ENCODE measurements at regions not wholly inside any gene's neighbourhood (a gene's known extent, or its start where the extent isn't known, plus 50 kb on each side); places are given as distances from the start of the nearest gene placed in this dataset.

DNA sequence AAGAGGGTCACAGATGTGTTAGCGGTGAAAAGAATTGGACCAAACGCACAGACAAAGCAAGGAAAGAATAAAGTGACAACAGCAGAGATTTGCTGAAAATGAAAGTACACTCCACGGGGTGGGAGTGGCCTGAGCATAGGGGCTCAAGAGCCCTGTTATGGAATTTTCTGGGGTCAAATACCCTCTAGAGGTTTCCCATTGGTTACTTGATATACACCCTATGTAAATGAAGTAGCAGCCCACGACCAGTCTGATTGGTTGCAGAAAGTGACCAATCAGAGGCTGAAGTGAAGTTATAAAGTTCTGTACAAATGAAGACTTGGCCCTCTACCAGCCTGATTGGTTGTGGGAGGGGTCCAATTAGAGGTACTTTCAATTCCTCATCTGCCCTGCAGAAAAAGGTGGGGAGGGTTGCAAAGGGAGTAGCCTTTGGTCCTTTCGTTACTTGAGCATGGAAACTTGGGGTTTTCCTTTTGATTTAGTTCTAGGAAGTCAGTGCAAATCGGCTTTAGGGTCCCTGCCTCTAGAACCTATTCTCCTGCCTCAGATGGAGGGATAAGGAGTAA is 125.6 kb upstream of the PRPS1L1 start:
- DNase-seq = no peak

DNA sequence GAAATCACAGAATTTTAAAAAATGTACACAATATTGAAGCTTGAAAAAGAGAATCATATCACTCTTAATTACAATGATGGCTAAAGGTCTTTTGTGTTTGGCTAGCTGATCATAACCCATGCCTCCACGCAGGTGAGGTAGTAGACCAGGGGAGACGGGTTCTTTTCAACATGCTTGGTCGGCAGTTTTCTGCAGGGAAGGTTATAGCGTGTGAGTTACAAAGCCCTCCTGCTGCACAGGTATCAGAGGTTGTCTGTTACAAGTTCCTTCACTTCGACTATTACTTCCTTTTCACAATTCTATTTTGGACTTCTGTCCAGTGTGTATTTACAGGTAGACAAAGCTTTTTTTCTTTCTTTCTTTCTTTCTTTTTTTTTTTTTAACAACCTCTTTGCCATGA is 127.1 kb upstream of the PRPS1L1 start:
- no peak for DNase-seq

DNA sequence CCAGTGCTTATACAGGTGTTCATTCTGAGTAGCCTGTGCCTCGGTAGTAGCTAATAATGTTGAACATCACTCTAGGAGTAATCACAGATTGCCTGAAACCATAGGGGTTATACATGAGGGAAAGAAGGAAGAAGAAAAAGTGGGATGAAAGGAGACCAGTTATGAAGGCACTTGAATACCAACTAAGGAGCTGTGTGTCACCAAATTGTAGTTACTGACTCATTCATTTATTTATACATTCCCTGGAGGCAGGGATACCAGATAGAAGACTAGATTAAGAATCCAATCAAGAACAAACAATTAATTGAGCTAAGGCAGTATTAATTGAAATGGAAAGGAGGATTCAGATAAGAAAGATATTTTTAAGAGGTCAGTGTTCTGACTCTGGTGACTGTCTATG is 129.6 kb upstream of the PRPS1L1 start:
- no peak for DNase-seq

DNA sequence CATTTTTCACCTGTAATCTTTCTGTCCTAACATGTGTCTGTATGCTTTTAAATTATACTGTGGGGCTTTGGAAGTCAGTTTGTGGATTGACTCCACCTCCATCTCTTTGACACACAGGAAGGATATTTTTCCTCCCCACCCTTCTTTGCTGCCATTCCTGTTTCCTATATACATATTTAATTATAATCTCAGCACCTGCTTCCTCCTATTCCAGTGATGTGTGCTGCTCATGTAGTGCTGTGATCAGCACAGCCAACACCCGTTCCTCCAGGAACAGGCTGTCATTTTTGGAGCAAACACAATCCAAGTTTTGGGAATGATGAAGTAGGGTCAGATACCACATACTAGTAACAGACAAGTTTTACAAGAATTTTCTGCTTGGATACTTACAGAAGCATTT is 135.0 kb upstream of the PRPS1L1 start:
- DNase-seq = no peak

DNA sequence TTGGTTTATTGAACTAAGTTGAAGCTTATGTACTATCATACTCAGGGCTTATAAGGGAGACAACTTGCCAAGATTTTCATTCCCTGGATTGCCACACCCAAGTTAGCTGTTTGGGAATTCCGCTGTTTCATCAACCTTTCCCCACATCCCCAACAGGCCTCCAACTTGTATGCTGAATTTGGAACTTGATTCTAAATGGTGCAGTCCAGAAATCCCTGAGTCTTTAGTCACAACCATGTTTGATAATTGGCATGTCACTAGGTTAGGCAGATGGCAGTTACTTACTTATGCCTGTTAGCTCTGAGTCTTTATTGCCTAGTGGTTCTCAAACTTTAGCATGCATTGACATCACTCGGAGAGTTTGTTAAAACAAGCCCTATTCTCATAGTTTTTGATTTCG is 135.4 kb upstream of the PRPS1L1 start:
- no peak for DNase-seq

DNA sequence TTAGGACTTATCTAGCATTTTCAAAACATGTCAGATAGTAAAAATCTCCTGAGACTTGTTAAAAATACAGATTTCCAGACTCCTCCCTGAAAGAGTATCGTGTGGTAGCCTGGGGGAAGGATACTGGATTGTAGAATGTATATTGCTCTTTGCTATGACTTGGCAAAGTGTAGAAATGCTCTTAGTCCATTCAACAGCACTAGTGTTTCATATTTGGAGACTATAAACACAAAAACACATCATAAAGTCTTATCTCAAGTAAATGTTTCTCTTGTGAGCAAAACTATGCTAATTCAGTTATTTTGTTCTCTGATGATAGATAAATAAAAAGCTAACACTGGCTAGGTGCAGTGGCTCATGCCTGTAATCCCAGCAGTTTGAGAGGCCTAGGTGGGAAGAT is 137.5 kb upstream of the PRPS1L1 start:
- DNase-seq = no peak

DNA sequence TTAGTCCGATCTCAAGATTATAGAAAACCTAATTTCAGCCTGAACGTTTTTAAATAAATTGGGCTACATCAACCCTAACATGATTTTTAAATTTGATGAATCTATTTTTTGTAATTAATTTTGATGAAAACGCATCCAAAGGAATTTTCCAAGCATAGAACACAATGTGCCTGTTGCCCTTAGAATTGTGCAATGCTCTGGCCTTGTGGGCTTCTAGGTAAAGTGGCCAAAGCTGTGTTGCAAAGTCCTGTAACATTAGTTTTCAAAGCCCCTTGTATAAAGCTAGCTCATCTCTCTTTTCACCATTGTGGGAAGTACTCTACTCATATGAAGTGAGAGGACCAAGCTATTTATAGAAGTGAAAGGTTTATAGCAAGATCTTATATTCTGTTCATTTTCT is 138.4 kb upstream of the PRPS1L1 start:
- DNase-seq = no peak

DNA sequence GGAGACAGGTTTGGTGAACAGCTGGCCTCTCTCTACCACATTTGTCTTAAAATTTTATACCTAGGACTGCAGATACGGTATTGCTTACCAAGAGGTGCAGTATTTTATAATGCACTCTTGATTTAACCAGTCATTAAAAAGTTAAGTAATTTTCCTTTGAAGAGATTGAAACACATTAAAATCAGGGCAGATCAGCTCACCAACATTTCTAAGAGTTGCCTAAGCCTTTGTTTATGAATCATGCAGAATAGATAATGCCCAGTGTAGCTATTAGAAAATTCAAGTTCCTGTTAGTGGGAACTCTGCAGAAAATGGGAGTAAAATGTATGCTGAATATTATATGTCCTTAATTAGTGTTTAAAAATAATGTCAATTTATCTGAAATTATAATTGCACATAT is 140.2 kb upstream of the PRPS1L1 start:
- no peak for DNase-seq

DNA sequence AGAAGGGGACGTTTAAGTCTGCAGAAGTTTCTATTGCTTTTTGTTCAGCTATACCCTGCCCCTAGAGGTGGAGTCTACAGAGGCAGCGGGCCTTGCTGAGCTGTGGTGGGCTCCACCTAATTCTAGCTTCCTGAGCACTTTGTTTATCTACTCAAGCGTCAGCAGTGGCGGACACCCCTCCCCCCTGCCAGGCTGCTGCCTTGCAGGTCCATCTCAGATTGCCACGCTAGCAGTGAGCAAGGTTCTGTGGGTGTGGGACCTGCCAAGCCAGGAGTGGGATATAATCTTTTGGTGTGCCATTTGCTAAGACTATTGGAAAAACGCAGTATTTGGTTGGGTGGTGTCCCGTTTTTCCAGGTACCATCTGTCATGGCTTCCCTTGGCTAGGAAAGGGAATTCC is 147.3 kb upstream of the PRPS1L1 start:
- DNase-seq = no peak

DNA sequence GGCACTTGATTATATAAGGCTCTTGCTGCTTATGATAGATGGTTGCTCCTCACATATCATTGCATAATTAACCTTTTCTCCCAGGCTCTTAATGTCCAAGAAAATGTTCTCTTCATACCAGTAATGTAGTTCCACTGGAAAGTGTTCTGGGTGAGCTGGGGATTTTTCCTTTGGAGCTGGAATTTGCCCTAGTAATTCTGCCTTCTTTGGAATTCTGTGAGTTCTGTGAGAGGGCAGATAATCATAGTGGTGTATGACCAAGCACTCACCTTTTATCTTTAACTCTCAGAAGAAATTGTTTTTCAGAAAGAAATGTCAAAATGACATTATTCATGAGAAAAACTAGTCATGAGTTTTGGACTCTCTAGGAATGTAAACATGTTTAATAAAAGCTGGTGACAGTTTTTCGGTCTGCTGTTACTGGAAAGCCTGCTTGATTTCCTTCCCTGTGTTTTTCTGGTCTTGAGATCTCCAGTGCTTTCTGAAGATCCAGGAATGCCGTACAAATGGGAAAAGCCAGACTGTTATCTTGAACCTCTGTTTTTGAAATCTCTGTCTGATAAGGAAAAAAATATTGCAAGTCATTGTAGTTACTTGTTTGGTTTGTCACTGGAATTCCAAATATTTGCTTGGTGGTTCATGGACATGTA is 148.3 kb upstream of the PRPS1L1 start:
- no peak for DNase-seq

DNA sequence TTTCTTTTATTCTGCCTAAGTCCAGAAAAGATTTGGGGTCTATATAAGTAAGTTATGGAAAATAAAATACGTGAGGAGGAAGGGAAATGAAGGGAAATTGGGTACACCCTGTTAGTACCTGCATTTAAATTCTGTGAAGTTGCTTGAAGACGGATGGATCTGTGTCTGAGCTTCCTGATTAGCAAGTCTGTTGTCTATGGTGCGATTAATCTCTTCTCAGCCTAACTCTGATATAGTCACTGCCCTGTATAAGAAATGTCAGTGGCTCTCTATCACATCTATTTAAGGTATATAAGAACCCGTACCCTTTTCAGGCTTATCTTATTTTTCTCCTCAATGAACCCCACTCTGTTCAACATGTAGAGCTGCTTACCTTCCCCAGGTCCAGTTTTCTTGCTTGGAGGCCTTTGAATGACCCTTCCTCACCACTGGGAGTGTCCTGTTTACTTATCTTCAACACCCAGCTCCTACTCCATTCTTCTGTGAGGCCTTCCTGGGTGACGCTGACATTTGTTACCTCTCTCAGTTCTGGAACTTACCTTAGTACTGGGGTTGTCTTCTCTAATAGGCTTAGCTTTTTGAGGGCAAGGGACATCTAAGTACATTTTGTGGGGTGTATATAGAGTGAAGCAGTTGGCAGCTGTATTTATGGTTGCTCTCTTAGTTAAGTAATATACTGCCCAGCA is 149.6 kb upstream of the PRPS1L1 start:
- DNase-seq = no peak

DNA sequence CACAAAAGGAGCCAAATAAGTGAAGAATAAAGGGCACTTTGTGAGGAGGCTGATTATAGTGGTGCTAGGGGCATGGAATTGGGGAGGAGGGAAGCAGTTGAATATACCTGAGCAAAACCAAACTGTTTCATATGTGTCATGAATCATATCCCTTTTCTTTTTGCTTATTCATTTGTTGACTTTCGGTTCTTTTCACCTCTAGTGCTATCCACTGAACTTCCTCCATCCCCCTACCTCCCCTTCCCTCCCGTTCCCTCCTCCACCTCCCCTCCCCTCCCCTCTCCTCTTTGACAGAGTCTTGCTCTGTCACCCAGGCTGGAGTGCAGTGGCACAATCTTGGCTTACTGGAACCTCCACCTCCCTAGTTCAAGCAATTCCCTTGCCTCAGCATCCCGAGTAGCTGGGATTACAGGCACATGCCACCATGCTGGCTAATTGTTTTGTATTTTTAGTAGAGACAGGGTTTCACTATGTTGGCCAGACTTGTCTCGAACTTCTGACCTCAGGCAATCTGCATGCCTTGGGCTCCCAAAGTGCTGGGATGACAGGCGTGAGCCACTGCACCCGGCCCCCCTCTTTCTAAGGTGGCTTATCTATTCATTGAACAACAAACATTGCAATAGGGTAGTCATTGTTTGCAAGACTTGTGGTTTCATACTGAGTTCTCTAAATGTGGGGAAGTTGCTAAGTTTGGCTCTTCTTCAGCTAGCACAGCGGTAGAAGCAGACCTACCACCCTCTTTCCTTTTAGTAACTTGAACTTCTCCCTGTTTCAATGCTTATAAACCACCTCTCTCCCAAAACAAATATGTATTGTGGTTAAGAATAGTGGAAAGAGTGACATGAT is 150.4 kb upstream of the PRPS1L1 start:
- no peak for DNase-seq

DNA sequence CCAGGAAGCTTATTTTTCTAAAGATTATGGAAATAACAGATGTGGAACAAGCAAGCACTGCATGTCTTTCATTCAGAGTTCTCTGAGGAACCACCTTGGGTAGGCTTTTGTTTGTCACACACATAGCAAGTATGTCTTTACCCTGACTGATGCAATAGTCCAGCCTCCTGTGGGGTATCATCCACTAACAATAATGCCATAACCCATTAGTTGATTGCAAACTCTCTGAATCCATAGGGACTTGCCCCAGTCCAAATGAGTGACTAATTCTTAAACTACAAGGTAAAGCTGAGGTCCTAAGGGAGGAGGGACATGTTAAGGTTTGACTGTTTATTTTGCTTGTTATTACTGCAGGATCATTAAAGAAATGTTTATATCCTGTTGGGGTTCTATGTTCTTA is 151.4 kb upstream of the PRPS1L1 start:
- DNase-seq = no peak

DNA sequence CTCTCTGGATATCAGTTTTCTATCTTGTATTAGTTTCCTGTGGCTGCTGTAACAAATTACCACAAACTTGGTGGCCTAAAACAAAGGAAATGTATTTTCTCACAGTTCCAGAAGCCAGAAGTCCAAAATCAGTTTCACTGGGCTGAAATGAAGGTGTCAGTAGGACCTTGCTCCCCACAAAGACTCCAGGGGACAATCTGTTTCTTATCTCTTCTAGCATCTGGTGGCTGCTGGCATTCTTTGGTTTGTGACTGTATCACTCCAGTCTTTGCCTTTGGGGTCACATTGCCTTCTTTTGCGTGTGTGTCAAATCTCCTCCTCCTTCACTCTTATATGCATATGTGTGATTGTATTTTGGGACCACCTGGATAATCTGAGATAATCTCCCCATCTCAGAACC is 153.0 kb upstream of the PRPS1L1 start:
- no peak for DNase-seq

DNA sequence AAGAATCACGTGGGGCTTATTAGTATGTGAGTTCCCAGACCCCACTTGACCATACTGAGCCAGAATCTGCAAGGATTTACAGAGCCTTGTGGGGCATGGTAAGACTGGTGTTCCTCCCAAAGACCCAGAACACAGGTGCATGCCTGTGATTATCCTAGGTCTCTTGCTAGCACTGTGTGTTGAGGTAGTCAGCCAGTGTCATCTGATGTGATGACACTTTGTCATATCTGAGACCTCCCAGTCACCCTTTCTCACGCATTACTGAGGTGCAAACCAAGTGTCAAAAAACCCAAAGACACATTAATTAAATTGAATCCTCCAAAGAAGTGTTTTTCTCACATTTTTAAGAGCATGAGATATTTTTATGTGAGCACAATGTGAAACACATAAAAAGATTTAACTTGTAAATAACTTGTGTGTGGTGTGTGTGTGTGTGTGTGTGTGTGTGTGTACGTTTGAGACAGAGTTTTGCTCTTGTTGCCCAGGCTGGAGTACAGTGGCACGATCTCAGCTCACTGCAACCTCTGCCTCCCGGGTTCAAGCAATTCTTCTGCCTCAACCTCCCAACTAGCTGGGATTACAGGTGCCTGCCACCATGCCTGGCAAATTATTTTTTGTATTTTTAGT is 162.0 kb upstream of the PRPS1L1 start:
- no peak for DNase-seq

DNA sequence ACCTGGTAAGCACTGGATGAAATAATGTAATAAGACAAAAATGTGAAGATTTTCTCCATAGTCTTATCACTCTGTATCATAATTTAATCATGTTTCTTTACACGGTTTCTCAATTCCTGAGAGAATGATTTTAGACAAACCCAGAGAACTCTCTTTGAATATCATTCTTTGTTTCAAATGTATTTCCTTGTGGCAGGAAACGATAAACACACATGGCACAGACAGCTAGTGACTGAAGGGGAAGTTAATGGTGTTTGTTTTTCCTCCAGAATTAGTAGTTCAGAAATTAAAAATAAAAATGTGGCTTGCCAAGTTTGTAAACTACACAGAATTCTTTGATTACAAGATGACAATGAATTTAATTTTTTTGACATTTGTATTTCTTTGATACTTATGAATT is 163.7 kb upstream of the PRPS1L1 start:
- no peak for DNase-seq

DNA sequence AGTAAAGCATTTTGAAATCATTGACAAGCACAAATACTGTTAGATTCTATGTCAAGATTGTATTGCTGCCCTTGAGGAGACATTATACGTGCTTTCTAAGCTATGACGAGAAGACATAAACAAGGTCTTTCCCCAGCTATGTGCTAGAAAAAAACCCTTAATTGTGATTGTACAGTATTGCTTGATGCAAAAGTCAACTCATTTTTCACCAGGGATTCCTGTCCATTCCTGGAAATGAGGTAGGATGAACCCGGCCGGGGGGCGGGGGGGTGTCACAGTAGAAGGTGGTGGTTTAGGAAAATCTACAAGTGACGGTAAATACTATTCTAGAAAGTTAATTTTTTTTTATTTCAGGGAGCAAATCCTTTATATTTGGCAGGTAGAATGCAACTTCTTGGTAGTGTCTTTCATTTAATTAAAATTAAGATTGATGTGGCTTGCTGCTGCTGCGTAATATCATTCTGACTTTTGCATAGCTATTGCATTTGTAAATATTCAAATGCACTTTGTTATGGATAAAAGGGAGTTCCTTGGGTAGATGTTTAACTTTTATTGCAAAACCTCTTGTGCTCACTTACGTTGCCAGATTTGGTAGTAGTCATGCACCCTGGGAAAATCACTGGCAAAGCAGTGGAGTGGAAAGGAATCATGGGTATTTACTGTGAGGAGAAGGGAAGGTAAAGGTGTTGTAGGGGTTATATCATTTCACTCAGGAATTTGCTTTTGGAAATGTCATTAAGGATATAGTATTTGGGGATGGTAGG is 164.4 kb upstream of the PRPS1L1 start:
- DNase-seq = no peak

DNA sequence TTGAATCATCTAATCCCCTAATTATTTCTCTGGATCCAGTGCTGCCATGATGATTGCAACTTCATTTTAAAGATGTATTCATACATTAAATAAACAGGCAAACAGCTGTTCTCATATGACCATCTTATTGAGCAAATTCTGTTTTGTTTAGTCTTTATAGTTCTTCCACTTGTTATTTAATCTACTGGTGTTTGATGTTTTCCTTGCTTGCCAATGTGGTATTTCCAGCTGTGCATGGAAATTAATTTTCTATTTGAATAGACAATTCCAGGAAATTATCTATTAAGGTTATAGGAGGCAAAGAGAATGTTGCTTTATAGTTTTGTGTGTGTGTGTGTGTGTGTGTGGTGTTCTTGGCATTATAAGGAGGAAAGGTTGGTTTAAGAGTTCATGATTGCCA is 167.0 kb upstream of the PRPS1L1 start:
- no peak for DNase-seq

DNA sequence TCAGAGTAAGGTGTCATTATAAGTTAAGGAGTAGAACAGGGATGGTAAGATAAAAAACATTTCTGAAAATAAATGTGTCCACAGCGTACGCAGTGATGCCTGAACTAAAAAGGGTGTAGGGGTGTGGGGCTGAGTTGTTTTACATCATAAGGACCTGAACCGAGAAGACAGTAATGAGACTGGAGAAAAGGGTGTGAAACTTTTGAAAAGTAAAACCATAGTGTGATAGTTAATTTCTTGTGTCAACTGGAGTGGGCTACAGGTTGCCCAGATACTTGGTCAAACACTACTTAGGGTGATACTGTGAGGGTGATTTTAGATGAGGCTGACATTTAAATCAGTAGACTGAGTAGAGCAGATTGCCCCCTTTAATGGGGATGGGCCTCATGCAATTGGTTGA is 169.0 kb upstream of the PRPS1L1 start:
- no peak for DNase-seq

DNA sequence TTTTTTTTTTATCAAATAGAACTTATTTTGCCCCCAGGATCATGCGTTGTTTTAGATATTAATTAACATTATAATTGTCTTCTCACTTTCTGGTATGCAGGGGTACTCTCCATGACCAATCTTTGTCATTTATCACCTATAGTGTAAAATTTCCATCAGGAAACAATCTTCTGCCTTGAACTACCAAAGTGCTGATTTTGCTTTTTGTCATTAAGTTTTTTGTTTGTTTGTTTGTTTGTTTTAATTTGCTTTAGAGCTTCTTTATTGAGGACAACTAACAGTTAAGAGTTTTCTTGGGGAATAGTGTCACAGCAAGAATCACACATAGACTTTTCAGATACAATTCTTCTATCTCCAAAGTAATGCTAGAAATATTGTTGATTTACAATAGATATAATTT is 171.2 kb upstream of the PRPS1L1 start:
- DNase-seq = no peak

DNA sequence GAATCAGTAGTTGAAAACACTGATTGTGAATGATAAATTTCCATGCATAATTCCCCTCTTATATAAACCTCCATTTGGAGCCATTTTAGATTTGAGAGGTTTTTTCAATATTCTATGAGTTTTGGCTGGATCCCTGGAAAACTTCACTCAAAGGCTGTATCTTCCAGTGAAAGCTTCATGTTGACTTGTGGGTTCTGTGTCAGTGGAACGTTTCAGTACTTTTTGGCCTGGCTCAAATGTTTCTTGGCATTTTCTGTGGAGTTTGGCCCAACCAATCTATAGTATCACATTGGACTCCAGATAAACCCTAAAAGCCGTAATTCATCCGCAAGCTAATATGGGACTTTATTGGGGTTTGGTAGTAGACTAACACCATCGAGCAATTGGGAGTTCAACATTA is 172.6 kb upstream of the PRPS1L1 start:
- no peak for DNase-seq

DNA sequence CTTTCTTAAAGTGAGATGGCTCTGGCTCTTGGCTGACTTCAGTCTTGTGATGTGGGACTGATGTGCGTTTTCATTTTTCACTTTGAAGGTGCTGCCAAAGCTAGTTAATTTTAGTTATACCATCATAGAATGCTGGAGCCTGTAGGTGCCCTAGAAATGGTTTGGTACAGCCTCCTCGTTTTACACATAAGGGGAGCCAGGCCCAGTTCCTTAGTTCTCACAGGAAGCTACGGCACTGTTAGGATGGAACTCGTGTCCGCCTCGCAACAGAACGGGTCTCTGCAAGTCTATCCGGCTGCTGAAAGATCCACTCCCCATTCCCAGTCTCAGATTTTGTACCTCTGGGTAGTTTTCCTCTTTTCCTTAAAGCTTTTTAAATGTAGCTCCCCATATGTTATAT is 173.2 kb upstream of the PRPS1L1 start:
- DNase-seq = no peak

DNA sequence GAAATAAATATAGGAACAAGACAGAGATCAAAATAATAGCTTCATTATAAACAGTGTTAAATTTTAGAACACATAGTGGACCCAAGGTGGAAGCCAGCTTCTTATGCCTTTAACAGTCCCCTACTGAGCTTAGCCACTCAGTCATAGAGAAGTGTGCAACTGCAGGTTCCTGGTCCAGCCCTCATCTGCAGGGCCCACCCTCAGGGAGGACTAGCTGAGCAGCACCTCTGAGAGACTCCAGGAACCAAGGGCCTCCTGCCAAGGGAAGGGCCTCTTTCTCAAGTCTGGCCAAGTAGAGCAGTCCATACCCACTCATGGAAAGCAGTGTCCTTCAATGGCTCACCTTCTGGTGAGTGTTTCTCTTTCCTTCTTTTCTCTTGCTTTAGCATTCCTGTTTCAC is 173.7 kb upstream of the PRPS1L1 start:
- DNase-seq = no peak
